Lower leg skin (tissue), 4 donors: ENCODE measurements at regions not wholly inside any gene's neighbourhood (a gene's known extent, or its start where the extent isn't known, plus 50 kb on each side); places are given as distances from the start of the nearest gene placed in this dataset.

Experiments
- DNase-seq, 2 donors: peaks; one replicate each; pipeline ENCODE4 v3.0.0-alpha.2; 2019; ENCODE audit warnings: low spot score in 2 of 2
- H3K4me3 ChIP-seq: fragments of 200-600 bp; sonication (generic); 2 replicates; pipeline ENCODE4 v1.5.1; 2017; ENCODE audit warnings: mild to moderate bottlenecking, low read depth; ENCODE audit not compliant: poor library complexity, severe bottlenecking
- POLR2A ChIP-seq, 2 donors: fragments of 450-650 bp; IDR thresholded peaks; one replicate each; pipeline ENCODE4 v1.6.1; 2016 to 2017; ENCODE audit warnings: antibody characterized with exemption in 2 of 2, mild to moderate bottlenecking in 1 of 2, moderate library complexity in 1 of 2
- WGBS, 2 donors: methylation state at CpG; one replicate each; pipeline ENCODE4 v1.1.5; 2018; 5-methylcytosine and 5-hydroxymethylcytosine counted together
- intact Hi-C: fragments of 100-400 bp; cut with DNase I; formaldehyde crosslinking; loops from one replicate; pipeline ENCODE4 v1.15.0; 2023; ENCODE audit warnings: low total_unique reads
- TF ChIP-seq, protein P1 (sequence below), 3 donors: fragments of 450-650 bp; IDR thresholded peaks; one replicate each; pipeline ENCODE4 v1.5.1; 2016; ENCODE audit warnings: antibody characterized with exemption in 3 of 3, mild to moderate bottlenecking in 3 of 3, moderate library complexity in 2 of 3

DNA sequence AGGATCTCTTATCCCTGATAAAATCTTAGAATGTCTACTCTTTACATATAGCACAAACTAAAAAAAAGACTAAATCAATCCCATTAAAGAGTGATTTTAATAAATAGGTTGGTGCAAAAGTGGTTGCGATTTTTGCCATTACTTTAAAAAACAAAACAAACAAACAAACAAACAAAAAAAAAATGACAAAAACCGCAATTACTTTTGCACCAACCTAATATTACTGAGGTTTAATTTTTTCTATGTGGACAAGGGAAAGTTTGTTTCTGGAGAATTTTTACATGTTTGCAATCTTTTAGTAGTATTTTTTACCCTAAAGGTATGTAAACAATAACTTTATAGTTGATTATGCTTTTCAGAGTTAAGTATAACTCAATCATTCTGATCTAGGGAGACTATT lies 119.7 kb upstream of the ADAMTS5 start:
- intact Hi-C loops = no loop called here
- no peak for DNase-seq
- H3K4me3 ChIP-seq = no peak overlapping the region
- 93% methylated on average over 2 of the region's 2 CpGs for WGBS, 2 donors
- no peak for TF ChIP-seq POLR2A (IDR thresholded peaks at IDR 0.05)
- TF ChIP-seq, protein P1, sequence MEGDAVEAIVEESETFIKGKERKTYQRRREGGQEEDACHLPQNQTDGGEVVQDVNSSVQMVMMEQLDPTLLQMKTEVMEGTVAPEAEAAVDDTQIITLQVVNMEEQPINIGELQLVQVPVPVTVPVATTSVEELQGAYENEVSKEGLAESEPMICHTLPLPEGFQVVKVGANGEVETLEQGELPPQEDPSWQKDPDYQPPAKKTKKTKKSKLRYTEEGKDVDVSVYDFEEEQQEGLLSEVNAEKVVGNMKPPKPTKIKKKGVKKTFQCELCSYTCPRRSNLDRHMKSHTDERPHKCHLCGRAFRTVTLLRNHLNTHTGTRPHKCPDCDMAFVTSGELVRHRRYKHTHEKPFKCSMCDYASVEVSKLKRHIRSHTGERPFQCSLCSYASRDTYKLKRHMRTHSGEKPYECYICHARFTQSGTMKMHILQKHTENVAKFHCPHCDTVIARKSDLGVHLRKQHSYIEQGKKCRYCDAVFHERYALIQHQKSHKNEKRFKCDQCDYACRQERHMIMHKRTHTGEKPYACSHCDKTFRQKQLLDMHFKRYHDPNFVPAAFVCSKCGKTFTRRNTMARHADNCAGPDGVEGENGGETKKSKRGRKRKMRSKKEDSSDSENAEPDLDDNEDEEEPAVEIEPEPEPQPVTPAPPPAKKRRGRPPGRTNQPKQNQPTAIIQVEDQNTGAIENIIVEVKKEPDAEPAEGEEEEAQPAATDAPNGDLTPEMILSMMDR (IDR thresholded peaks at IDR 0.05) = no peak

DNA sequence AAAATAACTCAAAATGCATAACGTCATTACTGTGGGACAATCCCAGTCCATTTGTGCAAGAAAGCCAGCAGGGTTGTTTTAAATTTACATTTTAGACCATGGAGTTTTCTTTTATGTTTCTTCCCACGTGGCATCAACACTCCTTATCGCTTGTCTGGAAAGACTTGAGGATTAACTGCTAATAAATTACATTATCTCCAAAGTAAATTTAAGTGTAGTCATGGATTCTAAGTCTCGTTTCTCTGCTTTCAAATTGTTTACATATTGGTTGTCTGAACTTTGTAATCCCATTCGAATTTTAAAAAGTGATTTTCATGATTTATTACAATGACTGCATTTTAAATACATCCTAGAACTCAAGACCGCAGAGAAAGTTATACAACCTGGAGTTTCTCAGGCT lies 119.3 kb upstream of the ADAMTS5 start:
- no peak for DNase-seq
- 66 to 79% methylated on average over 6 of the region's 6 CpGs for WGBS, 2 donors
- intact Hi-C loops = no loop called here
- TF ChIP-seq, protein P1 (IDR thresholded peaks at IDR 0.05) = no peak
- TF ChIP-seq POLR2A (IDR thresholded peaks at IDR 0.05) = no peak
- no peak overlapping the region for H3K4me3 ChIP-seq

DNA sequence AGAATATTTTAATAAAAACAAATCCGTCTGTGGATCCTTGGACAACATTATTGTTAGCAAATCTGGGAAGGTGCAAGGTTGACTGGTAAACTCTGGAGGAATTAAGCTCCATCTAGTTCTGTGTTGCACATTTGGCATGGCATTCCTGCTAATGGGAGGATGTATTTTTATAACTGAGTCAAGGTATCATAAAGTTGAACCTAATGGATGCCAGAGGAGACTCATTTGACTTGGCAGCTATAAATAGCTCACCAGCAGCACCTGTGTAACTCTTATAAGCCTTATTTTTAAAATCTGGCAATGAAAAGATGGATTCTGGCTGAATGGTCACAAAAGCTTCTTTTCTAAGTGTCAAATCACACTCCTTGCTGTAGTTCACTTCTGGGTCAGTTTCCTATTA lies 118.5 kb upstream of the ADAMTS5 start:
- WGBS, 2 donors = 91 to 94% methylated on average over 1 of the region's 1 CpG

DNA sequence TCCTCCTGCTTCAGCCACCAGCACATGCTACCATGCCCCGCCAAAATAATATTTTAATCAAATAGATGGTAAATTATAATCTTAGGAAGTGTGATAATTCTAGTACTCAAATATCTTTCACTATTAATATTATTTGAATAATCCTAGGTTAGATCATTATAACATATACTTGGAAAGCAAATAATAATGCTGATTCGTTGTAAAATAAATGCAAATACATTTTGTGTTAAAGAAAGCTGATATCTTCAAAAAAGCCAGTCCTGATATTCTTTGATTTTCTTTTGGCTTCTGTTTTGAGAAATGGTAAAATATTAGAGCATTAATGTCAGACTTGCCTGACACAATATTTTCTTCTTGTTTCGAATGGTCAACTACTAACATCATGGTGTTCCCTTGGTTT lies 116.3 kb upstream of the ADAMTS5 start:
- no peak for DNase-seq
- TF ChIP-seq, protein P1 (IDR thresholded peaks at IDR 0.05) = no peak
- TF ChIP-seq POLR2A (IDR thresholded peaks at IDR 0.05) = no peak
- 88 to 93% methylated on average over 3 of the region's 3 CpGs for WGBS, 2 donors
- intact Hi-C loops = no loop called here
- no peak overlapping the region for H3K4me3 ChIP-seq

More for the DNA sequence above, 118.5 kb upstream of the ADAMTS5 start:
- no peak for TF ChIP-seq POLR2A (IDR thresholded peaks at IDR 0.05)
- TF ChIP-seq, protein P1 (IDR thresholded peaks at IDR 0.05) = no peak
- H3K4me3 ChIP-seq = no peak overlapping the region
- intact Hi-C loops = no loop called here
- no peak for DNase-seq

- WGBS, 2 donors = 81 to 86% methylated on average over 4 of the region's 4 CpGs
- no peak for DNase-seq
- no peak overlapping the region for H3K4me3 ChIP-seq
- intact Hi-C loops = no loop called here
- no peak for TF ChIP-seq POLR2A (IDR thresholded peaks at IDR 0.05)
- TF ChIP-seq, protein P1 (IDR thresholded peaks at IDR 0.05) = no peak
Measured at GRCh38 chr21:27082431-27083010, 115.6 kb upstream of the ADAMTS5 start.

GRCh38 chr21:27079636-27080240 lies 112.8 kb upstream of the ADAMTS5 start:
- H3K4me3 ChIP-seq = no peak overlapping the region
- TF ChIP-seq, protein P1 (IDR thresholded peaks at IDR 0.05) = no peak
- TF ChIP-seq POLR2A (IDR thresholded peaks at IDR 0.05) = no peak
- WGBS, 2 donors = 74 to 76% methylated on average over 5 of the region's 5 CpGs
- intact Hi-C loops = no loop called here
- DNase-seq = no peak
